HG02642 (cell line): ENCODE measurements at regions not wholly inside any gene's neighbourhood (a gene's known extent, or its start where the extent isn't known, plus 50 kb on each side); places are given as distances from the start of the nearest gene placed in this dataset.

Source experiments
- ATAC-seq: cut with Tn5 transposase; IDR thresholded peaks from one replicate; pipeline ENCODE4 v1.9.1; 2021; ENCODE audit warnings: mild to moderate bottlenecking; ENCODE audit not compliant: unreplicated experiment, poor library complexity

- no peak for ATAC-seq
Observed at GRCh38 chr18:47500930-47501329, 249.5 kb upstream of the SKOR2 start.

GRCh38 chr18:47492691-47493090 lies 241.2 kb upstream of the SKOR2 start:
- ATAC-seq = no peak

DNA sequence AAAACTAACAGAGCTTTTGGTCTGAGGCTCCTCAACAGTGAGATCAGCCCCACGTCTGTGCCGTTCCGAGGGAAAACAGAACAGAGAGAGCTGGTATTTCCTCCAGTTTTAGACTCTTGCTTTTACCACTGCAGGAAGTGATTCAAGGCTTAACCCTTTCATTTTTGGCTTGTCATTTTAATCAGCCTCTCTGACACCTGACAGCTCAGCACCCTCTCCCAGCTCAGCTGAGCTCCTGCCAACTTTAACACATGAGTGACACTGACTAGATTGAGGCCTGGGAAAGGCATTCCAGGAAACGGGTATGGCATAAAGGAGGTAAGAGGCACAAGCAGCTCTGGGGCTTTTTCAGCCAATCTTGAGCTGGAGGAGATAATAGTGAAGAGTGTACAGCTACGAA lies 239.4 kb upstream of the SKOR2 start:
- no peak for ATAC-seq

- ATAC-seq = no peak
Observed at GRCh38 chr18:47485221-47485797, 233.8 kb upstream of the SKOR2 start.

DNA sequence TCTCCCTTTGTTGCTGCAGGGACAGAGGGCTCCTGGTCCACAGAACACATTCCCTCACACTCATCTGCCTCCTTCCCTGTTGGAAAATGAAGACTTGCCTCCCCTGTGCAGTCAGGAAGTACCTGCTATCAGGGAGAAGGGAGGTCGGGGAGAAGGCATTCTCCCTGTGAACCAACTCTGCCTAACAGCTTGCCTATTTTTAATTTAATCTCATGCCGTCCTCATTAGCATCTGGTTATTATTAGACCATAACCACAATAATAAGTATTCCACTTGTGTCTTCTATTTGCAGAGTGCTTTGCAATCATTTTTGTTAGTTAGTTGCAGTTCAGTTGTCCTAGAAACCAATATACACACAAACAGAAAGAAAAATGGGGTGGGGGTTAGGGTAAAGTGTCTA lies 232.6 kb upstream of the SKOR2 start:
- ATAC-seq = no peak

DNA sequence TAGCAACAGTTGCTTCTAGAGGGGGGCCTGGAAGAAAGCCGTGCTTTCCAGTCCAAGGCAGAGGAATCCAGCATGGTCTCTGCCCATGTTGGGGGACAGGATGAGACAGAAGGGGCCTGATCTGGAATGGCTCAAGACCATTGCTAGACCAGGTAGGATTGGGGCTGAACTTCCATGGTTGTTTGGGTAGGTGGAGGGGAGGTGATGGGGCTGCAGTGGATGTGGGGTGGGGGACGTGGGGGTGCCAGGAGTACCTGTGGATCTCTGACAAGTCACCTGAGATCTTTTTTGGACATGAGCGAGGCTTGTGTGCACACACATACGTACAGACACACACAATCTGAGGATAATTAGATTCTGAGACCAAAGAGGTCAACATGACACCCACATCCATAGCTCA lies 228.7 kb upstream of the SKOR2 start:
- no peak for ATAC-seq

GRCh38 chr18:47471784-47472183 lies 220.3 kb upstream of the SKOR2 start:
- no peak for ATAC-seq

GRCh38 chr18:47470941-47471340 lies 219.5 kb upstream of the SKOR2 start:
- no peak for ATAC-seq

DNA sequence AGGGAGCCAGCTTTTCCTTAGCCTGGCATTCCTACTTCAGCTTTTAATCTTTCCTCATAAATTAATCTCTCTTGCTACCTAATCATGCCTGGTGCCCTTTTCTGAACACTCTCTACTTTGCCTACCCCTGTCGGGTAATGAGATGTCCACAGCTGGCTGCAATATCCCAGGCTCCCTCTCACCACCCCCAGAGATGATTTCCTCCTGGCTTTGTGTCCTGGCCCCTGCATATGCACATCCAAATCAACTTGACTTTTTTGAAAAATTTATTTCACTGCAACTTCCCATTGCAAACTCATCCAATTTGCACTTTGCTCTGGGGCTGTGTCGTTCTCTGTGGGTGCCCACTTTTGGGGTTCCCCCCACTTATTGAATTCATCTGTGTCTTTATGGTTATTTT lies 218.1 kb upstream of the SKOR2 start:
- ATAC-seq = no peak

DNA sequence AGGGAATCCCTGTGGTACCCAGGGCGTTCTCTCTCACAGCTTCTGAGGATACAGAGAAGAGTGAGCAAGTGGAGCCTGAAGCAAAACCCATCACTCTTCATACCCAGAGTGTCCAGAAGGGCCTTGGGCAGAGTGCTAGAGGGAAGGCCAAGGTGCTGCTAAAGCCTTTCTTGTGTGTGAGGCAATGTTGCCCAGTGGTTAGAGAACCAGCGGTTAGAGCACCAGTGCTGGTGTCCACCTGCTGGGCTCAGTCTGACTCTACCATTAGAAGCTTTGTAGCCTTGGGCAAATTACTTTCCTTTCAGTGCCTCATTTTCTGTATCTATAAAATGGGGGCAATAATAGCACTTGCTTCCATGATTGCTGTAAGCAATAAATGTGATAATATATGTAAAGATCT lies 210.5 kb upstream of the SKOR2 start:
- no peak for ATAC-seq

- no peak for ATAC-seq
Observed at GRCh38 chr18:47461406-47461948, 210.0 kb upstream of the SKOR2 start.

GRCh38 chr18:47458483-47458882 lies 207.0 kb upstream of the SKOR2 start:
- ATAC-seq = no peak

- ATAC-seq = no peak
Observed at GRCh38 chr18:47457614-47458013, 206.2 kb upstream of the SKOR2 start.

DNA sequence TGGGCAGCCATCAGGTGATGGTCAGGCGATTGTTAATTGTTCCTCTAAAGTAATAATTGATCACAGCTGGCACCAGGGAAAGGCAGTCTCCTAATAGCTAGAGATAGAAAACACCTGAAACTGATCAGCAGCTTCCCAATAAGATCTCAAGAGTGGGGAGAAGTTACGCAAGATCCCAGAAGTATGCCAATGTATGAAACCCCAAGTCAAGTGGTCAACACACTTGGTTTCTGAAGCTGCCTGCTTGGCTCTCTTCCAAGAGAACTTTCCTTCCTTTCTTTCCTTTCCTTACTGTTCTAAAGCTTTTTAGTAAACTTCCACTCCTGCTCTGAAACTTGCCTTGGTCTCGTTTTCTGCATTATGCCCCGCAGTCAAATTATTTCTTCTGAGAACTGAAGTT lies 201.6 kb upstream of the SKOR2 start:
- ATAC-seq = no peak

GRCh38 chr18:47448956-47449355 lies 197.5 kb upstream of the SKOR2 start:
- ATAC-seq = no peak

- ATAC-seq = no peak
Observed at GRCh38 chr18:47441914-47442313, 190.5 kb upstream of the SKOR2 start.

- ATAC-seq = no peak
Observed at GRCh38 chr18:47438001-47438400, 186.5 kb upstream of the SKOR2 start.

DNA sequence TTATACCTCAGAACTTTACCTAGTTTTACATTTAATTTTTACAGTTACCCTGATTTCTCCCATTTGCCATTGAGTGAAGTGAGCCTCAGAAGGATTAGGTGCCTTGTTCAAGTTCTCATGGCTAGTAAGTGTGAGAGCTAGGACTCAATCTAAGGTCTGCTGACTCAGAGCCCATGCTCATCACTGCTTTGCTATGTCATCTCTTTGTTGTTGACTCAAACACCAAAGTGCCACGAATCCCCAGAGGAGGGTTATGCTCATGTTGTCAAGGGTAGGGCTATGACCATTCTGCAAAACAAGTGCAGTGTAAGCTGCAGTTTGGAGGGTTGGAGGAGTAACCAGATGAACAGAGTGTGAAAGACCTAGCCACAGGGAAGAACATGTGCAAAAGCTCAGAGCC lies 185.4 kb upstream of the SKOR2 start:
- ATAC-seq = no peak

GRCh38 chr18:47434214-47434746 lies 182.8 kb upstream of the SKOR2 start:
- no peak for ATAC-seq

GRCh38 chr18:47427923-47428637 lies 176.6 kb upstream of the SKOR2 start:
- ATAC-seq = no peak

DNA sequence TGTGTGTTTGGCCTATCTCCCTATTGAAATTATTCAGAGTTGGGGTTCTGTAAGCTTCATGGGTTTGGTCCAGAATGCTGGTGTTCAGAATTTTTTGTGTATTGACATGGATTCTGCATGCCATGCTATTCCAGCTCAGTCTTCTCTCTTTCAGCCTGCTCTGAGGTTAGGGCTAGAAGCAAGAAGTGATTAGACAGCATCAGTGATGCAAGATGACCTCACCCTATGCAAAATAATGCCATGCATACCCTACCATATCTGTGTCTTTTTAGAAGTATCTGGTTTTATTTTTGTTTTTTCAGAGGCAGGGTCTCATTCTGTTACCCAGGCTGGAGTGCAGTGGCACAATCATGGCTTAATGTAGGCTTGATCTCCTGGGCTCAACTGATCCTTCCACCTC lies 175.6 kb upstream of the SKOR2 start:
- no peak for ATAC-seq

GRCh38 chr18:47425365-47425764 lies 173.9 kb upstream of the SKOR2 start:
- ATAC-seq = no peak
